OCI-LY1 (cell line): ENCODE measurements at regions not wholly inside any gene's neighbourhood (a gene's known extent, or its start where the extent isn't known, plus 50 kb on each side); places are given as distances from the start of the nearest gene placed in this dataset.

Experiments used
- CTCF ChIP-seq: fragments of 200-600 bp; sonication (generic), shearing (Covaris generic); IDR thresholded peaks from 2 replicates; pipeline ENCODE4 v1.5.1; 2017; ENCODE audit warnings: mild to moderate bottlenecking, antibody characterized with exemption, low read length, moderate library complexity, mixed read lengths
- EZH2 ChIP-seq: fragments of 200-600 bp; sonication (generic), shearing (Covaris generic); IDR thresholded peaks from 2 replicates; pipeline ENCODE4 v1.8.0; 2017; ENCODE audit warnings: borderline replicate concordance, mixed run types, mild to moderate bottlenecking, antibody characterized with exemption, low read length, moderate library complexity, mixed read lengths

- TF ChIP-seq CTCF (no peak), EZH2 (no peak)
Measured at GRCh38 chr17:20733923-20734322, 154.4 kb downstream of the CDRT15L2 start.
